T follicular helper cell (primary cell): ENCODE measurements at regions not wholly inside any gene's neighbourhood (a gene's known extent, or its start where the extent isn't known, plus 50 kb on each side); places are given as distances from the start of the nearest gene placed in this dataset.
"Not testable (repeated sequence)": the region's sequence is repeated elsewhere in the genome, so short reads cannot be mapped to it uniquely, and the experiment has no call there.

Source experiments
- DNase-seq: peaks from one replicate; pipeline ENCODE4 v3.0.0-alpha.2; 2020; ENCODE audit warnings: low read depth

DNA sequence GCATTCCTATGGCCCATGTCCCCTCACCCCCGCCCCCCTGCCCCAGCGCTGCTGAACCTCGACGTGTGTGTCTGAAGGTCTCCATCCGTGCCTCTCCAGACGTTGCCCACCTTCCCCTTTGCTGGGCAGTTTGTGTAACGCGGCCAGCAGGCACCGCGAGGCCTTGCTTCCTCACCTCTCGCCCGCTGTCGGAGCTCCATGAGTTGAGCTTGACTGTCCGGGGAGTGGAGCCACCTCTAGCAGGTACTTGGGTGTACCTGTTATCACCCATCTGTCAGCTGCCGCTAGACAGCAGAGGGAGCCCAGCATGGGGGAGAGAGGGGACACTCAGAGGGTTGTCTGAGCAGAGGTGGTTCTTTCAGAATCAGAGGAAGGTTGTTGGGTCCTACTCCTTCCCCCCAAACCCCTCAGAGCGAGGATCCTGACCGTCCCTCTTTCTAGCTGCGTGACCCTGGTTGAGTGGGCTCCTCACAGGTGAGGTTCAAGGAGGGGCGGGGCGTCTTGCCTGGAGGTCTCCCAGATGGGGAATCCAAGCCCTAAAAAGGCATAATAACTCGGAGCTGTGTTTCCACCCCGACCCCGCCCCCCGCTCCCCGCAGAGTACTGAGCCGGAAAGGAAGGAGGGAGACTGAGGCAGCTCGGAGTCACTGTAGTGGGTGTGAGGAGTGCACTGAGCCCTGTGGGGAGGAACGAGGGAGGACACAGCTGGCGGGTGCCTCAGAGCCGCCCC, 184.7 kb downstream of the C9orf50 start:
- no peak for DNase-seq

DNA sequence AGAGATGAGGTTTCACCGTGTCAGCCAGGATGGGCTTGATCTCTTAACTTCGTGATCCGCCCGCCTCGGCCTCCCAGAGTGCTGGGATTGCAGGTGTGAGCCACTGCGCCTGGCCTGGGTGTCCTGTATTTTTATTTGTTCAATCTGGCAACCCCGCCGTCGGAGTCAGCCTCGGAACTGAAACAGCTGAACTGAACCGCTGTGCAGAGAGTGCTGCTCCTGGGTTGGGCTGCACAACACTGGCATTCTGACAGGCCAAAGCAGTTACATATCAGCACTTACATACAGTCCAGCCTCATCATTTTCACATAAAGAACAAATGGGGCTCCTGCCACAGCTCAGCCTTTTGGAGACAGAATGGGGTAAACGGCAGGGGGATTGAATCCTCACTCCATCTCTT, 185.6 kb downstream of the C9orf50 start:
- no peak for DNase-seq

DNA sequence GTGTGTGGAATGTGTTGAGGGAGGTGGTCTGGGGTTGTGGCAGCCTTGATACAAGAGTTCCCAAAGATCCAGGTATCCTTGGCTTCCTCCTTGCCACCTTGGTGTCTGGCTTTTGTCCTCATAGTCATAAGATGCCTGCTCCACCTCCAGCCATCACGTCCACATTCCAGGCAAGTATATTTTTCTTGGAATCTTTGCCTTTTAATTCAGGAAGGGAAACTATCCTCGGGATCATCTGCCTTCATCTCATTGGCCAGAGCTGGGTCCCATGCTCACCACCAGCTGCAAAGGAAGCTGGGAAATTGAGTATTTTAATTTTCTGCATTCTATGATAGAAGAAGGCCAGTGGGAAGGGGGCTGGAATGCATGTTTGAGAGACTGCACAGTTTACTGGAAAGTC, 186.7 kb downstream of the C9orf50 start:
- DNase-seq, result no peak

DNA sequence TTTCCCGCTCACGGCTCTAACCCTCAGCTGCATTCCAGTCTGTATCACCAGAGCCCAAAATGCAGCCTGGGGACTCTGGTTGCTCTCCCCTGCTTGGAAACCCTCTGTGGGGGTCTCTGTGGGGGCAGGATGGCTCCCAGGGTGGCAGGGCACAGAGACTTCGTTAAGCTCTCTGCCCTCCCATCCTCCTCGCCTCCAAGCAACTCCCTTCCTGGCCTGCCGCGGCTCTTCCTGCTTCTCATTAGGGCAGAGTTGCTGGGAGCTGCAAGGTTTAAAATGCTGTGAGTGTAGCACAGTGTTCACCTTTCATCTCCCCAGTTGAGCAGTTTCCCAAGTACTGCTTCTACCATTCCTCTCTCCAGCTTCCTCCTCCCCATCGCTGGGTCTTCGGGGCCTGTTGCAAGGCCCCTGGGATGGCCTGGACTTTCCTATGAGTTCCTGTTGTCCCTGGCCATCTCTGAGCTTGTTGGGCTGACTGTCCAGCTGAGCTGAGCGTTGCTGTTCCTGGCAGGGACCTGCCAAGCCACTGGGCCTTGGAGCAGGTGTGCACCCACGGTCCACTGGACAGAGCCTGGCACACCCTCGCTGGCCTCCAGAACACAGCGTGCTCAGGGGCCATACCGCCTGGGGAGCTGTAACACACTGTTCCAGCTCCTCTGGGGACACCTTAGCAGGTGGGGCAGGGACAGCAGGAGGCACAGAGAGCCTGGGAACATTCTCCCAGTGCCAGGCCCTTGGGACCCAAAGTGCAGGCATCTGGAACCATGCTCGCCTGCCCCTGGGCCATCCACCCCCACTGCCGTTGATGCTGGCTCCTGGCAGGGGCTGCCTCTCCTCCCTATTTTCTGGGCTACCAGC, 188.4 kb downstream of the C9orf50 start:
- no peak for DNase-seq

DNA sequence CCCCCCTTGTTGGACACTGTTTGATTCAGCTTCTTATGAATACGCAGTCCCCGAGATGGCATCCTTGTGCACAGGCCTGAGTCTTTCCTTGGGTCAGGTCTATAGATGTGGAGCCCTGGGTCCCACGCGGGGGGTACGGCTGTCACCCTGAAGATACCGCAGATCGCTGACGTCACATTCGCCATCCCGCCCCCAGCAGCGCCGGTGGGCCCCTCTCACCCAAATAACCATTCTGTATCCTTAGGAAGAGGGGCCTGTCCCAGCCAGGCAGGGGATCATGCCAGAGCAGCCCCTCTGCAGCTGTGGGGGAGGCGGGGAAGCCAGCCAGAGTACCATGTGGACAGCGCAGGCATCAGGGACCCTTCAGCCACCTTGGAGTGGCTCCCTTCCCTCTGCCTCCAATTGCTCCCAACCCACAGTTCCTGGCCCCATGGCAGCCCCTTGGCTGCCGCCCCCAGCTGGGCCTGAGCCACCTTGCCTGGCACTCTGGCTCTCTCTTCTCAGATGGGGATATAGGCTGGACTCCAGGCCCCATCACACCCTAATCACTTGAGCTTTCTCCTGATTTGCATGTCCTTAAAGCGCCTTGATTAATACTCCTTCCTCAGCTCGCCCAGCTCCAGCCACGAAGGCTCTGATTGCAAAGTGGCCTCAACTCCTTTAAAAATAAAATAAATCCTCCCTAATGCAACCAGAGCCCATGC, 189.8 kb downstream of the C9orf50 start:
- no peak for DNase-seq

DNA sequence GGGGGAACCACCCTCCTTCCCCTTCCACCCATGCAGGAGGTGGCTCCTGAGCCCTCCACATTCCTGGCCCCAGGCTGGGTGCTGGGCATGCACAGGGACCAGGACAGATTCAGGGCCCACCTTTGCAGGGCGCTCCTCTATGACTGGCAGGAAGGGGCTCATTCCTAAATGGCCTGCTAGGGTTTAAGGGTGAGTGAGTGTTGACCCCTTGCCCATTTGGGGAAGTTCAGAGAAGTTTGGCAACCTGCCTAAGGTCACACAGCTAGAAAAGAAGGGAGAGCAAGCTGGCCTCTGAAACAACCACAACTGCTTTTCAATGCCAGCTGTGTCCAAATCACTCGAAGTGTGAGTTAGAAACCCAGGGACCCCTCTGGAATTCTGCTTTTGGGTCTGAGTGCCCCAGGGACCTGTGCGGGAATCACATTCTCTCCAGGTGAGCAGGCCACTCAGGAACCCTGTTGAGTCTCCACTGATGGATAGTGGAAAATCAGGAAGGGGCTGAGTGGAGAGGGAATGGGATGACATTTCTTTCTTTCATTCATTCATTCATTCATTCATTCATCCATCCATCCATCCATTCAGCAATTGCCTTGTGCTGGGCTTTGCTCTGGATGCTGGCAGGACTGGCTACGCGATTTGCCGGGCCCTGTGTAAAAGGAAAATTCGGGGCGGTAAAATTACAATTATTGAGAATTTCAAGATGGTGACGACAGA, 191.9 kb downstream of the C9orf50 start:
- DNase-seq, result no peak

DNA sequence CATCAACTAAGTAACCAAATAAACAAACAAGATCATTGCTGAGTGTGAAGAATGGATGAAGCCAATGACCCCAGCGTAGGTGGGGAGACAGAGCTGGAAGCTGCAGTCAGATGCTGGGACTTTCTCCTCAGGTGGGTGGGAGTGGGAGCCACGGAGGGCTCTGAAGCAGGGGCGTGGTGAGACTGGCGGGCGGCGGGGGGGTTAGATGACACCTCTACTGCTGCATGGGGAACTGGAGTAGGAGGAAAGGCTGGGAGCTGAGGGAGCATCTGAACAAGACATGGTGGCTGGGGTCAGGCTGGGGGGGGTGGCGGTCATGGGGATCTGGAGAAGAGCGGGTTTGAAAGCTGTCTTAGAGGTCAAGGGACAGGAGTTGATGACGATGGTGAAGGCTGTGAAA, 193.8 kb downstream of the C9orf50 start:
- DNase-seq, result no peak

DNA sequence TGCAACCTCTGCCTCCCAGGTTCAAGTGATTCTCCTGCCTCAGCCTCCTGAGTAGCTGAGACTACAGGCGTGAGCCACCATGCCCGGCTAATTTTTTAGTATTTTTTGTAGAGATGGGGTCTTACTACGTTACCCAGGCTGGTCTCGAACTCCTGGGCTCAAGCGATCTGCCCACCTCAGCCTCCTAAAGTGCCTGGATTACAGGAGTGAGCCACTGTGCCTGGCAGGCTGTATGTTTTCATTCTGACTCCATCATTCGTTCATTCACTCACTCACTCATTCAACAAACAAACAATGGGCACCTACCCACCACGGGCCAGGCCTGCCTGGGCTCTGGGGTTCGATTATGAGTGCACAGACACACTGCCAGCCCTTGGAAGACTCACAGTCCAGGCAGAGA, 197.1 kb downstream of the C9orf50 start:
- DNase-seq, result not testable (repeated sequence)

DNA sequence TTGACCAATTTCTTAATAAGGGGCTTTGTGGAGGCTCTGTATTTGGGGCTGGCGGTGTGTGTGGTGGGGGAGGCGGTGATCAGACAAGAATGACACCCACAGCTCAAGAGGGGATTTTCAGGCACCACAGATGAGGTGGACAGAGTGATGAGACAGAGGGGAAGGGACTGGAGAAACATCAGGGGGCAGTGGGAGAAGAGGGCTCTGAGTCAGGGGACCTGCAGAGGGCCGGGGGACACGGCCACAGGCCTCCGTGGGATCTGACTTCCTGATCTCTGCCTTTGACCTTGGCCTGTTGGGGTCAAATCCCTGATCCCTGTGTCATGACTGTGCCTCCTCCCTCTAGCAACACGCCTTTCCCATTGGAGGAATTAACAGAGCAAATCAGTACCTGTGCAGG, 197.7 kb downstream of the C9orf50 start:
- no peak for DNase-seq

DNA sequence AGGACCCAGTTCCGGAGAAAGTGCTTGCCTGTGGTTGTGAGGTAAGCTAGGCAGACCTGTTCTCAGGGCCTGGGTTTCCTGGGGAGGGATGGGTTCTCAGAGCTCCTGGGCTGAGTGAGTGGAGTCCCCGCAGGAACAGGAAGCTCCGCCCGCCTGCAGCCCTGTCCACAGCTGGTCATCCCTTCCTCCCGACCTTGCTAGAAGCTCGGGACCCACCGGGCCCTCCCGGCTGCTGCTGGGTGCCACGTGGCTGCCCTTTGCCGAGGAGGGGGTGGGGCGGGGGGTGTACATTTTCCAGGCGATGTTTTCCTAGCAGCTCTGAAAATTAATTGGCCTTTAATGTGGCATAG, 198.1 kb downstream of the C9orf50 start:
- no peak for DNase-seq

DNA sequence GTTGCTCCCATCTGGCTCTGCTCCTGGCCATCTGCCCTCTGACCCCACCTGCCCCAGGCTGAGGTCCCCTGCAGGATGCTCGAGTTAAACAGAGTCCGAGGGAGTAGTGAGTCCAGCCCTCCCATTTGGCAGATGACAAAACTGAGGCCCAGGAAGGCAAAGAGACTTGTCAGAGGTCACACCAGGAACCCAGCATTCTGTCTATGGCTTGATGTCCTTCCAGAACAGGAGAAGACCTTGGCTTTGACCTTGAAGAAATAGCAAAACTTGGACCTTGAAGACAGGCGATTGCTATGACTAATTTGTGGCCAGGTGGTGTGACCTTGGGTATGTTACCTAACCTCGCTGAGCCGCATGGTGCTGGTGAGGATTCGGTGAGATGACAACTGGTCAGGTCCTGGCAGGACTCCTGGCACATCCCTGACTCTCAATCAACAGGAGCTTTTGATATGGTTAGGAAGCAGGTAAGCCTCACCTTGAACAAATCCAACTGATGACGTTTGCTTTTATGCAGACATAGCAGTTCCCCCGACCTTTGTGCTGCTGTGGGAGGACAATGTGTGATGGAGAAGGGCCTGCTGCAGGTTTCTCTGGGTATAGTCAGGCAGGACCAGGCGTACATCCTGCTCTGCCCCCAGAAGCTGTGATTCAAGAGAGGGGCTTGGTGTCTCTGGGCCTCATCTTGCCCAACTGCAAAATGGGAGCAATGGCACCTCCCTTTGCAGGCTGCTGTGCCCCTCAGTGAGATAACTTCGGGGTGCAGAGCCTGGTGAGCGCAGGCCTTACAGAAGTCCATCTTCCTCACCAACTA, 198.7 kb downstream of the C9orf50 start:
- no peak for DNase-seq

DNA sequence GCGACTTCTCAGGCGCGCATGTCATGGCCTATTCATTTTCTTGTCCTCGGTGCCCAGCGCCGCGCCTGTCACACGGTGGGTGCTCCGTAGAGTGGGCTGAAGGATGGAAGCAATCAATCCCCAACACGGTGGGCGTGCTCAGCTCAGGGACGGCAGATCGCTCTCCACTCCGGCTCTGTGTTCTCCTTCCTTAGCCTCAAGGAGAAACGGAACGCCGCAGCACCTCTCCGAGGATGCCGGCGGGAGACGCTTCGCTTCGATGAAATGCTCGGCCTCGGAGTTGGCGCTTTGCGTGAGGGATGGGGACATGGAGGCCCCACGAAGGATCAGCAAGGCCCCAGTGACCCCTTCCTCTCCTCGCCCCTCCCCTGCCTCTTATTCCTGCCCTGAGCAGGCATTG, 199.5 kb downstream of the C9orf50 start:
- DNase-seq, result no peak

DNA sequence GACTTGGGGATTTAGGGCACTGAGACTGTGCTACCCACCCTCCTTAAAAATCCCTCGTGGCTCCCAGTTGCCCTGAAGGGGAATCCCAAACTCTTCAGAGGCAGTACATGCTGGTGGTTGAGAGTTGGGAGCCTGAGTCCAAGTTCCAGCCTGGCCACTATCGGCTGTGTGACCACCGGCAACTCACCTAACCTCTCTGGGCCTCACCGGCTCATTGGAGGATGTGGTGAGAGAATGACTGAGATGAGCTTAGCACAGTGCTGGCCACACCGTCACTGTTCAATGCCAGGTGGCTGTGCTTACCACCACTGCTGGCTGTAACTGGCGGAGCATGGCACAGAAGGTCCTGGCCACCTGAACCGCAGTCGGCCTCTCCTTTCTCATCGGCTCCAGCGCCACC, 200.2 kb downstream of the C9orf50 start:
- no peak for DNase-seq

DNA sequence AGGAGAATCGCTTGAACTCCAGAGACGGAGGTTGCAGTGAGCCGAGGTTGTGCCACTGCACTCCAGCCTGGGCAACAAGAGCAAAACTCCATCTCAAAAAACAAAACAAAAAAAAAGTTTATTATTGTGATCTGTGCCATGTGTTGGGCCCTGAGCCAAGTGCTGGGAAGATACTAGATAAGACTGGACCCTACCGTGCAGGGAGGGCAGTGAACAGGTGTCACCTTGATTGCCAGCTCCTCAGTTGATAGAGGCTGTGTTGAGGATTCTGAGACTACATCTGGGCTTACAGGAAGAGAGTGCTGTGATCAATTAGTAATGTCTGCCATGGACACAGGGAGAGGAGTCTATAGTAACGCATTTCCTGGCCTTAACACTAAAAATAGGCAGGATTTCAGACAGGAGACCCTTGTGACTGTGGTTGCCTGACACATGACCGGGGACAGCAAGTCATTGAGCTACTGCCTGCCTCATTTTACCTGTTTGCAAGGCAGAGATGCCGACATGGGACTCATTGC, 201.5 kb downstream of the C9orf50 start:
- no peak for DNase-seq

DNA sequence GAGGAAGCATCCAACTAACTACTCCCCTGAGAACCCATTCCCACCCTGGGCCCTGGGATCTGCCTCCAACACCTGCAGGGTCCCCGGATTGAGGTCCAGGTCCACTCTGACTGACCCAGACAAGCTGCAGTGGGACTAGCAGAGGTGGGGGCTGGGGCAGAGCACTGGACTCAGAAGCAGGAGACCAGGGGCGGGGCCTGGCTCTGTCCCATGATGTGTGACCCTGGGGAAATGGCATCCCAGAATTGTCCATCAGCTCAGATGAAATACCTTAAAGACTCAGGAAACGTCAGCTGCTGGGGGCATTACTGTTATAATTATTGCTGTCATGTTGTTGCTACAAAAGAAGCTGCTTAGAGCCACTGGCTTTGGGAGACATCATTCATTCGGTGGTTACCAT, 202.4 kb downstream of the C9orf50 start:
- no peak for DNase-seq

DNA sequence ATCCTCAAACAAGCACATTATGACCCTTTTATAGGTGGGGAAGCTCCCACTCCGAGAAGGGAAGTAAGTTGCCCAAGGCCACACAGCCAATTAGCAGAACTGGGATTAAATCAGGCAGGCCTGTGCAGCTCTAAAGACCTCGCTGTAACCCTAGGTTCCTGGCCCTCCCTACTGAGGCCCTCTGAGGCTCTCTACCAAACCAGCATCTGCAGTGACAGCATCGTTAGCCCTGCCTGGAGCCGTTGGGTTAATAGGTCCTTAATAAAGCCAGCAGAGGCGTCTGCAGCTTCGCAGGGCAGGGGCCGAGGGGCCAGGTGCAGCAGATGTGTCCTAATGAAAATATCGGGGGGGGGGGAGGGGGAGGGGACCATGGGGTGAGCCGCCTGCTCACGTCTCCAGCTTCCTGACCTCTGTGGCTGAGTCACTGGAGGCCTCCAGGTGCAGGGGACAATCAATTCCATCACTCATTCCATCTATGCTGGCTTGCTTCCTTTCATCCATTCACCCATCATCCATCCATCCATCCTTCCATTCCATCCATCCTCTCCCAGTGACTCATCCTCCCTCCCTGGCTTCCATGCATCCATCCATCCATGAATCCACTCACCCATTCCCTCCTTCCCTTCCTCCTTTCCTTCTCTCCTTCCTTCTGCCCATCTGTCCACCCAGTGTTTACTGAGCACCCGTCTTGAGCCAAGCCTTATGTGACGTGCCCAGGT, 203.9 kb downstream of the C9orf50 start:
- DNase-seq, result no peak

DNA sequence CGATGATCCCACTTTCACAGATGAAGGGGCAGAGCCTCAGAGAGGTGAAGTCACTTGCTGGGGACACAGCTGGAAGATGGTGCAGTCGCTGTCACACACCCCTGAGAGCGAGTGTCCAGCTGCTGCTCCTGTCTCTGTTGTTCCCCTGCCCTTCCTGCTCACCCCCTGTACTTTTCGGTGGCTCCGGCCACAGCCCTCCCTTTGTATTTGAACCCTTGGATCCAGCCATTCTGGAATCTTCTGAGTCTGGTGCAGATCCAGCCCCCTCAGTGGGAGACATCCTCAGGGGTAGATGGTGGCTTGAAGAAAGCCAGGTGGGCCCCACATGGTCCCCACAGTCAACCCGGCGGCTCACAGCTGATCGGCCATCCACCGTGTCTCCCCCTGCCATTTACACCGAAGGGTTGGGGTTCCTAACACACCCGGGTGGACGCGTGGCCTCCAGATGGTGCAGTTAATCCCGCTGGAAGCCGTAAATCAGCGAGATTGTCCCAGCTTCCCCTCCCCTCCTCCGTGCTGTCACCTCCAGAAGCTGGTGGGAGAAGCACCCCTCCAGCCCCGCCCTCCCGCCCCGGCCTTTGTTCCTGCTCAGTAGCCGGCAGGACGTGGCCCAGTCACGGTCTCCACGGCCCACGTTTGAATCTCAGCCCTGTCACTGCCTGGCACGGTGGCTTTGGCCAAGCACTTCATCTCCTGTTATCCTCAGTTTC, 204.8 kb downstream of the C9orf50 start:
- no peak for DNase-seq

DNA sequence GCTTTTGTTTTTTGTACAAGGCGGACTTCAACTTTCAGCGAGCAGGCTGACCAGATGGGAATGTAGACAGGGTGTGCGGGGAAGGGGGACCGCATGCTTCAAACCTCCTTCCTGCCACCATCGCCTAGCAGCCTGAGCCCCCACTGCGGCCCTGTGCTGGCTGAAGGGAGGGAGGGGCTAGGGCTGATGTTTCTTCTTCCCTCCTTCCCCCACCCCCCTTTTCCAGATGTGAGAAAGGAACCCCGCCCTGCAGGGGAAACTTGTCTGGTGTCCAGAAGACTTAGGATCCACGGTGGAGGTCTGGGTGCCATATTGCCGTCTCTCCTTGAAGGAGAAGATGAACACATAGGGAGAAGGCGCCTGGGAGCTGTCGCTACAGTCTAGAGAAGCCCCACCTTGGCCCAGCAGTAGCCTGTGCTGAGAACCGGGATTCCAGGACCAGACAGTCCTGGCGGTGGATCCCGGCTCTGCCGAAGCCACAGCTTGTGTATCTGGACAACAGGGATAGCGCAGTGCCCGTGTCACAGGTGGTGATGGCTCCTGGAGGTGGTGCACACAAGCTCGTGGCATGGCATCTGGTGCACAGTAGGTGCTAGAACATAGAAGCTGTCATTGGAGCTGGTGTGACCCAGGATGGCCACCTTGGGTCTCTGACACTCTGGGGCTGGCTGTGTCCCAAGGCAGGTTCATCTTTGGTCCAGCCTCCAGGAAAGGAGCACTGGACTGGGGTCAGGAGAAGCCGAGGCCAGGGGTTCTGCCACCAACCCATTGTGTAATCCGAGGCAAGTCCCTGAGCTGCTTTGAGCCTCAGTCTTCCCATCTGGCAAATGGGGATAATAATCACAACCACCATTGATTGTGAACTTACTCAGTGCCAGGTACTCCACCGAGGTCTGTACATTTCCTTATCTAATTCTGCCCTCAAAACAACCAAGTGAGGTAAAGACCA, 205.6 kb downstream of the C9orf50 start:
- DNase-seq, result no peak
